GM12872 (cell line): ENCODE measurements at regions not wholly inside any gene's neighbourhood (a gene's known extent, or its start where the extent isn't known, plus 50 kb on each side); places are given as distances from the start of the nearest gene placed in this dataset.

Experiments
- CTCF ChIP-seq: IDR thresholded peaks from 3 replicates; pipeline ENCODE4 v1.5.1; 2011; ENCODE audit warnings: low read depth, mild to moderate bottlenecking, low read length, moderate library complexity; ENCODE audit not compliant: insufficient read depth

- no peak for TF ChIP-seq CTCF
Observed at GRCh38 chrX:140360284-140360683, 144.6 kb downstream of the SOX3 start.

GRCh38 chrX:140355922-140356321 lies 148.9 kb downstream of the SOX3 start:
- TF ChIP-seq CTCF, result no peak

- TF ChIP-seq CTCF, result no peak
Observed at GRCh38 chrX:140355429-140355828, 149.4 kb downstream of the SOX3 start.

GRCh38 chrX:140354431-140355120 lies 150.3 kb downstream of the SOX3 start:
- no peak for TF ChIP-seq CTCF

- TF ChIP-seq CTCF, result no peak
Observed at GRCh38 chrX:140346729-140347128, 158.1 kb downstream of the SOX3 start.

GRCh38 chrX:140343226-140343868 lies 161.5 kb downstream of the SOX3 start:
- TF ChIP-seq CTCF, result no peak

GRCh38 chrX:140342410-140342809 lies 162.5 kb downstream of the SOX3 start:
- TF ChIP-seq CTCF, result no peak
